ENCODE measurements at regions not wholly inside any gene's neighbourhood (a gene's known extent, or its start where the extent isn't known, plus 50 kb on each side); places are given as distances from the start of the nearest gene placed in this dataset.

- no peak for DNase-seq
Measured at GRCh38 chr4:41883988-41884734, 51.1 kb upstream of the TMEM33 start.

- DNase-seq: peak; percentile 40
Measured at GRCh38 chr4:41882625-41883347, 52.4 kb upstream of the TMEM33 start.

GRCh38 chr4:41881981-41882624 is 53.1 kb upstream of the TMEM33 start:
- DNase-seq: no peak

- no peak for DNase-seq
Measured at GRCh38 chr4:41880840-41881831, 54.1 kb upstream of the TMEM33 start.

- no peak for DNase-seq
Measured at GRCh38 chr4:41880022-41880837, 55.0 kb upstream of the TMEM33 start.

GRCh38 chr4:41879552-41879951 is 55.7 kb upstream of the TMEM33 start:
- no peak for DNase-seq

- no peak for DNase-seq
Measured at GRCh38 chr4:41878991-41879491, 56.2 kb upstream of the TMEM33 start.

- no peak for DNase-seq
Measured at GRCh38 chr4:41878170-41878969, 56.9 kb upstream of the TMEM33 start.

GRCh38 chr4:41877020-41877796 is 58.0 kb upstream of the TMEM33 start:
- DNase-seq: no peak

- no peak for DNase-seq
Measured at GRCh38 chr4:41874873-41875272, 60.4 kb upstream of the TMEM33 start.

GRCh38 chr4:41874398-41874797 is 60.8 kb upstream of the TMEM33 start:
- DNase-seq: no peak

- no peak for DNase-seq
Measured at GRCh38 chr4:41873380-41874295, 61.6 kb upstream of the TMEM33 start.

GRCh38 chr4:41870035-41870434 is 65.2 kb upstream of the TMEM33 start:
- no peak for DNase-seq

GRCh38 chr4:41866799-41867677 is 68.2 kb upstream of the TMEM33 start:
- no peak for DNase-seq

GRCh38 chr4:41865981-41866798 is 69.0 kb upstream of the TMEM33 start:
- no peak for DNase-seq
